IMR-90 (cell line): ENCODE measurements at regions not wholly inside any gene's neighbourhood (a gene's known extent, or its start where the extent isn't known, plus 50 kb on each side); places are given as distances from the start of the nearest gene placed in this dataset.

ENCODE experiments used
- ATAC-seq: fragments of 200-7000 bp; cut with Tn5 transposase; 2 replicates; pipeline ENCODE4 v1.9.1; 2020; ENCODE audit warnings: low read depth, mild to moderate bottlenecking, moderate library complexity
- BruUV-seq: library from RNA; stranded (reverse); fragments of 400-500 nt; replicated peaks from 2 replicates; lab custom pipeline; 2021; lab: Mats Ljungman, UMichigan
- CTCF ChIA-PET: fragments of 300-600 bp; formaldehyde crosslinking; extraction: SDS; loops from one replicate; lab custom pipeline; 2021; ENCODE audit warnings: antibody characterized with exemption; lab: Yijun Ruan, JAX
- POLR2A ChIA-PET: fragments of 300-600 bp; sonication (Branson Sonifier 250); formaldehyde crosslinking; loops from one replicate; lab custom pipeline; 2022; ENCODE audit warnings: antibody characterized with exemption; ENCODE audit not compliant: unreplicated experiment; lab: Charles Lee
- DNase-seq: peaks from one replicate; pipeline ENCODE4 v3.0.0; 2013
- H2AFZ ChIP-seq: replicated peaks from 2 replicates; pipeline ENCODE3; 2013; ENCODE audit warnings: low read length, mild to moderate bottlenecking; ENCODE audit not compliant: poor library complexity
- H2AK5ac ChIP-seq: 2 replicates; pipeline ENCODE4 v1.6.1; 2013; ENCODE audit warnings: low read depth, low read length, inconsistent platforms
- H2AK9ac ChIP-seq: replicated peaks from 2 replicates; pipeline ENCODE3; 2013; ENCODE audit warnings: mild to moderate bottlenecking, low read depth, low read length, moderate library complexity; ENCODE audit not compliant: poor library complexity
- H2BK120ac ChIP-seq: 2 replicates; pipeline ENCODE4 v1.6.1; 2013; ENCODE audit warnings: low read depth, low read length, inconsistent platforms
- H2BK15ac ChIP-seq: 3 replicates; pipeline ENCODE4 v1.6.1; 2013; ENCODE audit warnings: low read depth, low read length, inconsistent platforms
- H2BK20ac ChIP-seq: 2 replicates; pipeline ENCODE4 v1.6.1; 2013; ENCODE audit warnings: low read depth, mild to moderate bottlenecking, inconsistent platforms, low read length, moderate library complexity
- H2BK5ac ChIP-seq: 2 replicates; pipeline ENCODE4 v1.6.1; 2013; ENCODE audit warnings: mild to moderate bottlenecking, low read depth, low read length, inconsistent platforms; ENCODE audit not compliant: poor library complexity, severe bottlenecking
- H3K14ac ChIP-seq: replicated peaks from 2 replicates; pipeline ENCODE4 v1.6.1; 2013; ENCODE audit warnings: low read depth, low read length, inconsistent platforms
- H3K18ac ChIP-seq: 2 replicates; pipeline ENCODE4 v1.6.1; 2013; ENCODE audit warnings: low read depth, low read length, control low read depth
- H3K23ac ChIP-seq: 2 replicates; pipeline ENCODE4 v1.6.1; 2013; ENCODE audit warnings: low read depth, low read length, inconsistent platforms
- H3K27ac ChIP-seq: 2 replicates; pipeline ENCODE4 v1.5.1; 2013; ENCODE audit warnings: mild to moderate bottlenecking, control low read depth, low read length; ENCODE audit not compliant: insufficient read depth
- H3K27me3 ChIP-seq: 2 replicates; pipeline ENCODE4 v1.6.1; 2013; ENCODE audit warnings: low read length; ENCODE audit not compliant: control insufficient read depth, insufficient read depth
- H3K36me3 ChIP-seq: 2 replicates; pipeline ENCODE4 v1.6.1; 2013; ENCODE audit warnings: low read length, mixed read lengths; ENCODE audit not compliant: control insufficient read depth, insufficient read depth
- H3K4ac ChIP-seq: 2 replicates; pipeline ENCODE4 v1.6.1; 2013; ENCODE audit warnings: low read depth, low read length, inconsistent platforms
- H3K4me1 ChIP-seq: 2 replicates; pipeline ENCODE4 v1.6.1; 2013; ENCODE audit warnings: low read length, mixed read lengths; ENCODE audit not compliant: control insufficient read depth, insufficient read depth
- H3K4me2 ChIP-seq: 2 replicates; pipeline ENCODE4 v1.6.1; 2013; ENCODE audit warnings: low read depth, mild to moderate bottlenecking, control low read depth, low read length, moderate library complexity
- H3K4me3 ChIP-seq: 2 replicates; pipeline ENCODE4 v1.5.1; 2013; ENCODE audit warnings: low read depth, mild to moderate bottlenecking, control low read depth, low read length, moderate library complexity; ENCODE audit not compliant: insufficient read depth
- H3K56ac ChIP-seq: 2 replicates; pipeline ENCODE4 v1.6.1; 2013; ENCODE audit warnings: low read length, inconsistent platforms; ENCODE audit not compliant: insufficient read depth; ENCODE audit errors: extremely low read depth
- H3K79me1 ChIP-seq, 2 experiments: 2 replicates each; pipeline ENCODE4 v1.6.1; 2013; ENCODE audit warnings: low read length in 2 of 2, inconsistent platforms in 1 of 2, low read depth in 1 of 2
- H3K9ac ChIP-seq: 2 replicates; pipeline ENCODE4 v1.6.1; 2013; ENCODE audit warnings: low read depth, low read length, control low read depth
- H3K9me1 ChIP-seq: 2 replicates; pipeline ENCODE4 v1.6.1; 2013; ENCODE audit warnings: low read length, inconsistent platforms; ENCODE audit not compliant: insufficient read depth
- H3K9me3 ChIP-seq: 2 replicates; pipeline ENCODE4 v1.6.1; 2013; ENCODE audit warnings: low read length; ENCODE audit not compliant: control insufficient read depth, insufficient read depth
- H4K20me1 ChIP-seq: 2 replicates; pipeline ENCODE4 v1.6.1; 2013; ENCODE audit warnings: low read length, inconsistent platforms; ENCODE audit not compliant: insufficient read depth
- H4K5ac ChIP-seq: 2 replicates; pipeline ENCODE4 v1.6.1; 2013; ENCODE audit warnings: mild to moderate bottlenecking, low read depth, low read length, control low read depth
- H4K8ac ChIP-seq, 2 experiments: 2 replicates each; pipeline ENCODE4 v1.6.1; 2013; ENCODE audit warnings: low read depth in 2 of 2, low read length in 2 of 2, control low read depth in 1 of 2, inconsistent platforms in 1 of 2
- H4K91ac ChIP-seq: 2 replicates; pipeline ENCODE4 v1.6.1; 2013; ENCODE audit warnings: low read depth, low read length, inconsistent platforms; ENCODE audit not compliant: insufficient read depth
- MAZ ChIP-seq: IDR thresholded peaks from 2 replicates; pipeline ENCODE4 v1.6.1; 2012; ENCODE audit warnings: low read depth, mild to moderate bottlenecking, low read length, improper control_type of control experiment, moderate library complexity, borderline replicate concordance
- POLR2A ChIP-seq: IDR thresholded peaks from 2 replicates; pipeline ENCODE4 v1.6.1; 2012; ENCODE audit warnings: mild to moderate bottlenecking, low read depth, low read length
- WGBS, 2 experiments: methylation state at CpG; one replicate each; pipeline versions ENCODE4 v1.1.5 to v1.1.7; 2013; ENCODE audit warnings: missing lambda C conversion rate in 2 of 2; ENCODE audit not compliant: insufficient read length in 1 of 2; ENCODE audit errors: extremely low coverage in 2 of 2; 5-methylcytosine and 5-hydroxymethylcytosine counted together
- dilution Hi-C: fragments of 300-500 bp; cut with HindIII; formaldehyde crosslinking; loops from one replicate; pipeline ENCODE4 v1.14.3; 2018; ENCODE audit warnings: low sequenced_read_pairs; ENCODE audit not compliant: unreplicated experiment
- in situ Hi-C: fragments of 300-500 bp; cut with MboI; formaldehyde crosslinking; loops from 3 replicates; pipeline ENCODE4 v1.14.3; 2019; ENCODE audit warnings: low sequenced_read_pairs, inconsistent platforms, mixed read lengths
- intact Hi-C: fragments of 100-400 bp; cut with micrococcal nuclease; formaldehyde crosslinking; loops from 2 replicates; pipeline ENCODE4 v1.10.0; 2022

DNA sequence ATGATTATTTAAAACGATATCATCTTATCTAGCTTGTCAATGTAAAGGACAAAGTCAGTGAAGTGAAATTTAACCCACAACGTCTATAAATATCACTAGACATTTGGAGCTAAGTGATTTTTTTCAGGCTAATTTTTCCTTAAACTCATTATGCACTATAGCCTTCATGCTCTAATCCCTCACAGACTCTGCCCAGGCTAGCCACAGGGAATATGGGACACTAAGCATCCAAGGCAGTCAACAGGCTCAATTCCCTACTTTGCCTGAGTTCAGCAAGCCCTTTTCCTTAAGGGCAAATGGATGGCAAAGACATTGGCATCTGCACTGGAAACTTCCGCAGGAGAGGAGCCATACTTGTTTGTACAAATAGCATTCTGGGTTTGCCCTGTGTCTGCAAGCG lies 577.0 kb downstream of the LMO4 start:
- H3K27me3 ChIP-seq = no peaks in the 10 kb centered on the region
- H3K36me3 ChIP-seq = no peaks in the 10 kb centered on the region
- H3K9me1 ChIP-seq = no peaks in the 10 kb centered on the region
- no peak overlapping the region for H3K23ac ChIP-seq
- POLR2A ChIA-PET = no interaction called here
- no peak overlapping the region for H3K4me3 ChIP-seq
- TF ChIP-seq MAZ (no peak), POLR2A (no peak)
- intact Hi-C loops (no loop called here), in situ Hi-C loops (no loop called here), dilution Hi-C loops (no loop called here)
- H2BK120ac ChIP-seq = no peak overlapping the region
- no peaks in the 10 kb centered on the region for H4K20me1 ChIP-seq
- H3K14ac ChIP-seq = no peak overlapping the region
- no peak overlapping the region for H4K8ac ChIP-seq
- no TSS peak for BruUV-seq
- H4K91ac ChIP-seq = no peak overlapping the region
- H2BK15ac ChIP-seq = no peak overlapping the region
- no peak overlapping the region for H3K56ac ChIP-seq
- 100% methylated on average over 2 of the region's 4 CpGs; no CpG with 5 or more reads in 1 of the 2 experiments for WGBS, 2 experiments
- H2AK5ac ChIP-seq = no peak overlapping the region
- no peak overlapping the region for H3K9ac ChIP-seq
- no peak overlapping the region for H3K27ac ChIP-seq
- H2BK20ac ChIP-seq = no peak overlapping the region
- no peak overlapping the region for H4K5ac ChIP-seq
- no peak overlapping the region for H2AK9ac ChIP-seq
- CTCF ChIA-PET = interaction anchor here (0.5 kb wide), 1 partner anchor 8 kb away, joined by 3 read pairs; no protein-coding TSS in a partner anchor
- no peak overlapping the region for H3K4ac ChIP-seq
- no peaks in the 10 kb centered on the region for H3K4me1 ChIP-seq
- DNase-seq (no peak), ATAC-seq (no peak)
- H2BK5ac ChIP-seq = no peak overlapping the region
- no peak overlapping the region for H3K18ac ChIP-seq
- H2AFZ ChIP-seq = no peak overlapping the region
- no peaks in the 10 kb centered on the region for H3K9me3 ChIP-seq
- H3K79me1 ChIP-seq = no peaks in the 10 kb centered on the region
- no peak overlapping the region for H3K4me2 ChIP-seq
